H1 (cell line): ENCODE measurements at regions not wholly inside any gene's neighbourhood (a gene's known extent, or its start where the extent isn't known, plus 50 kb on each side); places are given as distances from the start of the nearest gene placed in this dataset.
A peak's percentile ranks its signal among the peaks of the same experiment; 100 is the strongest.

Experiments used
- CTCF ChIA-PET: fragments of 300-600 bp; sonication (Branson Sonifier 250); formaldehyde crosslinking; loops from one replicate; lab custom pipeline; 2021; ENCODE audit not compliant: partially characterized antibody; lab: Charles Lee
- POLR2A ChIA-PET: fragments of 300-600 bp; sonication (Branson Sonifier 250); formaldehyde crosslinking; loops from one replicate; lab custom pipeline; 2021; ENCODE audit warnings: inconsistent platforms; ENCODE audit not compliant: partially characterized antibody; lab: Charles Lee
- DNase-seq, 2 experiments: peaks; one replicate each; pipeline versions ENCODE4 v3.0.0 to v3.0.0-alpha.2; 2010 to 2022; ENCODE audit warnings: low spot score in 2 of 2, low read depth in 1 of 2, mixed read lengths in 1 of 2
- FAIRE-seq: peaks from 2 replicates; lab custom pipeline; 2011; peaks lifted over from hg19 to GRCh38; lab: Jason Lieb, UNC
- H2AFZ ChIP-seq: 2 replicates; pipeline ENCODE4 v1.8.1; 2012; ENCODE audit warnings: low read length, inconsistent platforms
- H2AK5ac ChIP-seq: 2 replicates; pipeline ENCODE4 v1.6.1; 2013; ENCODE audit warnings: low read depth, low read length
- H2BK120ac ChIP-seq: replicated peaks from 2 replicates; pipeline ENCODE3; 2013; ENCODE audit warnings: low read depth, low read length, inconsistent platforms
- H2BK12ac ChIP-seq: 2 replicates; pipeline ENCODE4 v1.6.1; 2013; ENCODE audit warnings: low read depth, low read length
- H2BK15ac ChIP-seq: 2 replicates; pipeline ENCODE4 v1.6.1; 2013; ENCODE audit warnings: low read length
- H2BK20ac ChIP-seq: 2 replicates; pipeline ENCODE4 v1.6.1; 2013; ENCODE audit warnings: low read length
- H2BK5ac ChIP-seq: 2 replicates; pipeline ENCODE4 v1.6.1; 2013; ENCODE audit warnings: low read depth, low read length
- H3K14ac ChIP-seq: 2 replicates; pipeline ENCODE4 v1.6.1; 2013; ENCODE audit warnings: inconsistent platforms; ENCODE audit not compliant: insufficient read length
- H3K18ac ChIP-seq: 2 replicates; pipeline ENCODE4 v1.6.1; 2013; ENCODE audit warnings: low read length; ENCODE audit errors: extremely low read depth
- H3K23ac ChIP-seq: 2 replicates; pipeline ENCODE4 v1.6.1; 2013; ENCODE audit warnings: inconsistent platforms; ENCODE audit not compliant: insufficient read length
- H3K23me2 ChIP-seq: 2 replicates; pipeline ENCODE4 v1.6.1; 2013; ENCODE audit warnings: low read depth, low read length
- H3K27ac ChIP-seq: 2 replicates; pipeline ENCODE4 v1.6.1; 2011; ENCODE audit warnings: low read depth, low read length, inconsistent platforms
- H3K27me3 ChIP-seq, 4 experiments: replicated peaks in 1 of 4; 1 replicate in 1 of 4; 2 replicates in 3 of 4; pipeline versions ENCODE4 v1.6.1 to v1.8.1; 2011 to 2013; ENCODE audit warnings: low read length in 3 of 4, mild to moderate bottlenecking in 3 of 4, inconsistent platforms in 2 of 4, mixed read lengths in 2 of 4, moderate library complexity in 1 of 4; ENCODE audit not compliant: control insufficient read depth in 3 of 4, insufficient read depth in 3 of 4; ENCODE audit errors: extremely low read depth in 1 of 4
- H3K36me3 ChIP-seq, 4 experiments: 2 replicates each; pipeline versions ENCODE4 v1.6.1 to v1.8.1; 2011 to 2013; ENCODE audit warnings: mild to moderate bottlenecking in 4 of 4, low read length in 3 of 4, moderate library complexity in 2 of 4, control low read depth in 1 of 4, inconsistent platforms in 1 of 4; ENCODE audit not compliant: insufficient read depth in 4 of 4, control insufficient read depth in 2 of 4
- H3K4ac ChIP-seq: replicated peaks from 2 replicates; pipeline ENCODE3; 2013; ENCODE audit warnings: low read length, low read depth, mixed read lengths, inconsistent platforms; ENCODE audit not compliant: insufficient read length
- H3K4me1 ChIP-seq, 4 experiments: replicated peaks in 1 of 4; 1 replicate in 1 of 4; 2 replicates in 3 of 4; pipeline versions ENCODE4 v1.6.1 to v1.8.1; 2011 to 2013; ENCODE audit warnings: low read length in 3 of 4, inconsistent platforms in 2 of 4, mixed read lengths in 1 of 4; ENCODE audit not compliant: insufficient read depth in 4 of 4, control insufficient read depth in 3 of 4
- H3K4me2 ChIP-seq, 2 experiments: 2 replicates each; pipeline versions ENCODE4 v1.6.1 to v1.8.1; 2011 to 2013; ENCODE audit warnings: low read depth in 2 of 2, low read length in 2 of 2, control low read depth in 1 of 2, inconsistent platforms in 1 of 2, mild to moderate bottlenecking in 1 of 2; ENCODE audit not compliant: insufficient read depth in 1 of 2
- H3K4me3 ChIP-seq, 4 experiments: fragments of 200-600, 300-600 bp in 1 of 4; sonication (generic), shearing (Covaris generic), sonication (Bioruptor Twin) in 1 of 4; 2 replicates each; pipeline versions ENCODE4 v1.5.1 to v1.8.1; 2011 to 2016; ENCODE audit warnings: low read length in 4 of 4, low read depth in 3 of 4, control low read depth in 2 of 4, inconsistent platforms in 2 of 4, mild to moderate bottlenecking in 2 of 4, mixed read lengths in 1 of 4, moderate library complexity in 1 of 4; ENCODE audit not compliant: insufficient read depth in 2 of 4; ENCODE audit errors: extremely low read depth in 1 of 4
- H3K56ac ChIP-seq: replicated peaks from 2 replicates; pipeline ENCODE3; 2013; ENCODE audit warnings: low read depth, mild to moderate bottlenecking, mixed read lengths, low read length, inconsistent platforms; ENCODE audit not compliant: insufficient read length
- H3K79me1 ChIP-seq: 2 replicates; pipeline ENCODE4 v1.6.1; 2013; ENCODE audit warnings: low read depth, low read length, control low read depth
- H3K79me2 ChIP-seq, 2 experiments: 2 replicates each; pipeline versions ENCODE4 v1.6.1 to v1.8.1; 2012 to 2013; ENCODE audit warnings: low read length in 2 of 2, mild to moderate bottlenecking in 2 of 2, inconsistent platforms in 1 of 2; ENCODE audit not compliant: insufficient read depth in 2 of 2, control insufficient read depth in 1 of 2
- H3K9ac ChIP-seq, 4 experiments: replicated peaks in 1 of 4; 1 replicate in 1 of 4; 2 replicates in 3 of 4; pipeline versions ENCODE4 v1.6.1 to v1.8.1; 2011 to 2013; ENCODE audit warnings: low read depth in 3 of 4, low read length in 3 of 4, control low read depth in 2 of 4, mild to moderate bottlenecking in 2 of 4, moderate library complexity in 2 of 4, inconsistent platforms in 1 of 4; ENCODE audit errors: extremely low read depth in 1 of 4
- H3K9me3 ChIP-seq, 2 experiments: 2 replicates each; pipeline versions ENCODE4 v1.6.1 to v1.8.1; 2012 to 2013; ENCODE audit warnings: mild to moderate bottlenecking in 2 of 2, moderate library complexity in 2 of 2, control low read depth in 1 of 2, inconsistent platforms in 1 of 2, low read depth in 1 of 2, low read length in 1 of 2, mixed read lengths in 1 of 2; ENCODE audit not compliant: insufficient read depth in 2 of 2
- H4K20me1 ChIP-seq, 2 experiments: replicated peaks in 1 of 2; 2 replicates each; pipeline versions ENCODE3 to v1.8.1; 2011 to 2013; ENCODE audit warnings: inconsistent platforms in 2 of 2, low read length in 2 of 2, mild to moderate bottlenecking in 1 of 2; ENCODE audit not compliant: insufficient read depth in 2 of 2, control insufficient read depth in 1 of 2
- H4K5ac ChIP-seq: 2 replicates; pipeline ENCODE4 v1.6.1; 2013; ENCODE audit warnings: low read length, low read depth, mixed read lengths, inconsistent platforms; ENCODE audit not compliant: insufficient read length
- H4K8ac ChIP-seq: 2 replicates; pipeline ENCODE4 v1.8.0; 2013; ENCODE audit warnings: mild to moderate bottlenecking, moderate library complexity, low read length, inconsistent platforms; ENCODE audit not compliant: insufficient read depth; ENCODE audit errors: extremely low read depth
- H4K91ac ChIP-seq: replicated peaks from 2 replicates; pipeline ENCODE3; 2013; ENCODE audit warnings: low read length, mixed read lengths, inconsistent platforms; ENCODE audit not compliant: insufficient read length
- BACH1 ChIP-seq: IDR thresholded peaks from 2 replicates; pipeline ENCODE4 v1.6.1; 2012; ENCODE audit warnings: low read length, improper control_type of control experiment
- BRCA1 ChIP-seq: IDR thresholded peaks from 2 replicates; pipeline ENCODE4 v1.6.1; 2012; ENCODE audit warnings: low read depth, low read length, improper control_type of control experiment
- CEBPB ChIP-seq: IDR thresholded peaks from 2 replicates; pipeline ENCODE4 v1.6.1; 2012; ENCODE audit warnings: low read depth, low read length
- EGR1 ChIP-seq: IDR thresholded peaks from 2 replicates; pipeline ENCODE4 v1.6.1; 2011; ENCODE audit warnings: low read depth, low read length, borderline replicate concordance
- GTF2F1 ChIP-seq: IDR thresholded peaks from 2 replicates; pipeline ENCODE4 v1.6.1; 2012; ENCODE audit warnings: low read depth, low read length, improper control_type of control experiment, borderline replicate concordance
- POU5F1 ChIP-seq: IDR thresholded peaks from 2 replicates; pipeline ENCODE4 v1.6.1; 2011; ENCODE audit warnings: low read depth, mild to moderate bottlenecking, low read length, moderate library complexity
- RBBP5 ChIP-seq: IDR thresholded peaks from 2 replicates; pipeline ENCODE4 v1.7.1; 2012; ENCODE audit warnings: low read depth, mild to moderate bottlenecking, inconsistent platforms, low read length, moderate library complexity, borderline replicate concordance
- SAP30 ChIP-seq: fragments of 300-600 bp; sonication (generic); IDR thresholded peaks from 2 replicates; pipeline ENCODE4 v1.7.1; 2012; ENCODE audit warnings: low read length, moderate library complexity, mild to moderate bottlenecking, inconsistent platforms; ENCODE audit not compliant: insufficient read depth, insufficient replicate concordance
- SIN3A ChIP-seq, 2 experiments: IDR thresholded peaks in 1 of 2; conservative IDR thresholded peaks in 1 of 2; 2 replicates each; pipeline ENCODE4 v1.6.1; 2011 to 2012; ENCODE audit warnings: low read length in 2 of 2, improper control_type of control experiment in 1 of 2, low read depth in 1 of 2, mild to moderate bottlenecking in 1 of 2
- SIRT6 ChIP-seq: IDR thresholded peaks from one replicate; pipeline ENCODE4 v1.7.1; 2012; ENCODE audit warnings: low read length, inconsistent platforms
- TCF12 ChIP-seq: IDR thresholded peaks from 2 replicates; pipeline ENCODE4 v1.6.1; 2011; ENCODE audit warnings: low read depth, mild to moderate bottlenecking, low read length
- WGBS, 2 experiments: shearing (Covaris generic) in 1 of 2; methylation state at CpG; one replicate each; pipeline versions ENCODE4 v1.1.6 to v1.1.7; 2013 to 2015; ENCODE audit warnings: low lambda C conversion rate in 2 of 2, mixed read lengths in 2 of 2, inconsistent platforms in 1 of 2, low coverage in 1 of 2, missing lambda C conversion rate in 1 of 2; ENCODE audit not compliant: insufficient replicate concordance in 2 of 2, insufficient coverage in 1 of 2, insufficient read length in 1 of 2; ENCODE audit errors: extremely low coverage in 1 of 2, missing lambda C conversion rate in 1 of 2; 5-methylcytosine and 5-hydroxymethylcytosine counted together
- TF ChIP-seq, protein P1 (sequence below): IDR thresholded peaks from 2 replicates; pipeline ENCODE4 v1.6.1; 2012; ENCODE audit warnings: low read length, inconsistent platforms
- TF ChIP-seq, protein P2 (sequence below): IDR thresholded peaks from 2 replicates; pipeline ENCODE4 v1.6.1; 2012; ENCODE audit warnings: inconsistent platforms

DNA sequence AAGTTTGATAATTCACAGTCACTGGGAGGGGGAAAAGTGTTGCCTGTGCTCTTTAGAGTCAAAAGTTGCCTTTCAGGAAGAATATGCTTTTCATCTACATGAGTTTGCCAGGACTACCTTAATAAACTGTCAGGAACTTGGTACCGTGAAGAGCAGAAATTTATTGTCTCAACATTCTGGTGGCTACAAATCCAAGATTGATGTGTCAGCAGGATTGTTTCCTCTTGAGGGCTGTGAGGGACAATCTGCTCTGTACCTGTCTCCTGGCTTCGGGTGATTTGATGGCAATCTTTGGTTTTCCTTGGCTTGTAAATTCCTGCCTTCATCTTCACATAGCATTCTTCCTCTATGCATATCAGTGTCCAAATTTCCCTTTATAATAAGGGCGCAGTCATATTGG lies 277.2 kb downstream of the PDGFC start:
- H2AK5ac ChIP-seq = no peak overlapping the region
- no peak overlapping the region for H2BK15ac ChIP-seq
- no peaks in the 10 kb centered on the region for H3K79me2 ChIP-seq
- H4K20me1 ChIP-seq = no peaks in the 10 kb centered on the region
- H3K4ac ChIP-seq = no peak overlapping the region
- 74% methylated on average over 3 of the region's 3 CpGs; no CpG with 5 or more reads in 1 of the 2 experiments for WGBS, 2 experiments
- H3K27ac ChIP-seq = no peak overlapping the region
- POLR2A ChIA-PET = no interaction called here
- H3K56ac ChIP-seq = no peak overlapping the region
- H4K91ac ChIP-seq = no peak overlapping the region
- DNase-seq (no peak), FAIRE-seq (no peak)
- H3K9me3 ChIP-seq = no peaks in the 10 kb centered on the region
- CTCF ChIA-PET = interaction anchor here (0.8 to 1.2 kb wide), 3 partner anchors 19 to 351 kb away, joined by 3 read pairs; no protein-coding TSS in a partner anchor
- H2AFZ ChIP-seq = peak overlapping the region; percentile 79; the same call in 1 of the 2 replicates
- H3K4me1 ChIP-seq = no peaks in the 10 kb centered on the region
- no peak overlapping the region for H2BK5ac ChIP-seq
- H2BK120ac ChIP-seq = no peak overlapping the region
- no peak overlapping the region for H4K5ac ChIP-seq
- no peak overlapping the region for H3K18ac ChIP-seq
- H3K4me2 ChIP-seq = no peak overlapping the region
- no peaks in the 10 kb centered on the region for H3K36me3 ChIP-seq
- no peak overlapping the region for H3K23ac ChIP-seq
- H3K27me3 ChIP-seq = no peaks in the 10 kb centered on the region
- H4K8ac ChIP-seq = no peak overlapping the region
- H3K9ac ChIP-seq = no peak overlapping the region
- no peak overlapping the region for H2BK20ac ChIP-seq
- no peaks in the 10 kb centered on the region for H3K23me2 ChIP-seq
- H2BK12ac ChIP-seq = no peak overlapping the region
- no peaks in the 10 kb centered on the region for H3K79me1 ChIP-seq
- H3K4me3 ChIP-seq = no peak overlapping the region
- no peak overlapping the region for H3K14ac ChIP-seq
- TF ChIP-seq, protein P1, sequence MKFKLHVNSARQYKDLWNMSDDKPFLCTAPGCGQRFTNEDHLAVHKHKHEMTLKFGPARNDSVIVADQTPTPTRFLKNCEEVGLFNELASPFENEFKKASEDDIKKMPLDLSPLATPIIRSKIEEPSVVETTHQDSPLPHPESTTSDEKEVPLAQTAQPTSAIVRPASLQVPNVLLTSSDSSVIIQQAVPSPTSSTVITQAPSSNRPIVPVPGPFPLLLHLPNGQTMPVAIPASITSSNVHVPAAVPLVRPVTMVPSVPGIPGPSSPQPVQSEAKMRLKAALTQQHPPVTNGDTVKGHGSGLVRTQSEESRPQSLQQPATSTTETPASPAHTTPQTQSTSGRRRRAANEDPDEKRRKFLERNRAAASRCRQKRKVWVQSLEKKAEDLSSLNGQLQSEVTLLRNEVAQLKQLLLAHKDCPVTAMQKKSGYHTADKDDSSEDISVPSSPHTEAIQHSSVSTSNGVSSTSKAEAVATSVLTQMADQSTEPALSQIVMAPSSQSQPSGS = no peak
- no peak for TF ChIP-seq GTF2F1
- TF ChIP-seq CEBPB = no peak
- TF ChIP-seq, protein P2, sequence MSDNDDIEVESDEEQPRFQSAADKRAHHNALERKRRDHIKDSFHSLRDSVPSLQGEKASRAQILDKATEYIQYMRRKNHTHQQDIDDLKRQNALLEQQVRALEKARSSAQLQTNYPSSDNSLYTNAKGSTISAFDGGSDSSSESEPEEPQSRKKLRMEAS = no peak
- TF ChIP-seq POU5F1 = no peak
- TF ChIP-seq BACH1 = no peak
- TF ChIP-seq BRCA1 = no peak
- TF ChIP-seq RBBP5 = no peak
- no peak for TF ChIP-seq EGR1
- no peak for TF ChIP-seq SIRT6
- no peak for TF ChIP-seq TCF12
- no peak for TF ChIP-seq SIN3A (conservative IDR thresholded peaks at IDR 0.05 in 1 of 2, IDR thresholded peaks at IDR 0.05 in 1 of 2; ENCODE audit: low read depth in 1 of 2, low read length in 2 of 2)
- no peak for TF ChIP-seq SAP30
